ENCODE measurements at regions not wholly inside any gene's neighbourhood (a gene's known extent, or its start where the extent isn't known, plus 50 kb on each side); places are given as distances from the start of the nearest gene placed in this dataset.

DNA sequence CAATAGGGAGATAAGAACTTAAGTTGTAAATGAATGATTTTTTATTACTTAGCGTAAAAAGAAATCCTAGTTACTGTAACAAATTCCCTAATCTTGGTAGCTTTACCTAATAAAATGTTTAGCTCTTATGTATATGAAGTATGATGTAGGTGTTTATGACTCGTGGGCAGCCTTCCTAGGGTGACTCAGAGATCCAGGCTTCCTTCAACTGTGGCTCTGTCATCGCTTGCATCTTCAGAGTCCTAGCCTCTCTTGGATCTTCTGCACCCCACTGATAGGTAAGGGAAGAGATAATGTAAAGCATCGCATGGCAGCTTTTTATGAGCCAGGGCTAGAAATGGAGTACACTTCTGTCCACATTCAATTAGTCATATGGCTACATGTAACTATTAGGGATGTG lies 165.6 kb upstream of the GLRA2 start:
- no peak overlapping the region for H3K4me2 ChIP-seq (ENCODE audit: control insufficient read depth, insufficient read depth)
- no peaks in the 10 kb centered on the region for H3K79me2 ChIP-seq (ENCODE audit: control insufficient read depth, insufficient read depth, low read length)
- H3K4me3 ChIP-seq, result no peak overlapping the region
- no peak for TF ChIP-seq ATF7 (IDR thresholded peaks at IDR 0.05; ENCODE audit: low read depth)
- TF ChIP-seq IKZF2 (IDR thresholded peaks at IDR 0.05), result no peak
- TF ChIP-seq NFIC (IDR thresholded peaks at IDR 0.05; ENCODE audit: low read depth, low read length), result no peak
- TF ChIP-seq EED (IDR thresholded peaks at IDR 0.05; ENCODE audit: low read depth), result no peak
- TF ChIP-seq GABPA (IDR thresholded peaks at IDR 0.05; ENCODE audit: low read depth), result no peak
- TF ChIP-seq RBBP5 (conservative IDR thresholded peaks at IDR 0.05), result no peak
- TF ChIP-seq BRCA1 (IDR thresholded peaks at IDR 0.05; ENCODE audit: low read depth, low read length), result no peak
- TF ChIP-seq HDAC2 (IDR thresholded peaks at IDR 0.05), result no peak
- no peak for TF ChIP-seq MEF2B (IDR thresholded peaks at IDR 0.05; ENCODE audit: partially characterized antibody, poor library complexity, severe bottlenecking)
- TF ChIP-seq KLF5 (IDR thresholded peaks at IDR 0.05; ENCODE audit: partially characterized antibody), result no peak
- no peak for TF ChIP-seq EGR1 (IDR thresholded peaks at IDR 0.05; ENCODE audit: borderline replicate concordance in 1 of 2, low read depth in 2 of 2, low read length in 2 of 2)
- TF ChIP-seq MYB (IDR thresholded peaks at IDR 0.05; ENCODE audit: borderline replicate concordance, low read depth, low read length), result no peak
- ChIA-PET CTCF (no interaction called here), SMC1A (ENCODE audit: uncharacterized antibody, unreplicated experiment) (interaction anchor here (0.6 to 0.9 kb wide), 2 partner anchors 98 to 128 kb away, joined by 3 to 4 read pairs; no protein-coding TSS in a partner anchor), RAD21 (ENCODE audit: unreplicated experiment) (no interaction called here), POLR2A (no interaction called here)
- in situ Hi-C loops (cut with MboI) (no loop called here), intact Hi-C loops (cut with micrococcal nuclease; ENCODE audit: unreplicated experiment) (no loop called here)
- WGBS (ENCODE audit: insufficient coverage, insufficient replicate concordance, low lambda C conversion rate, missing lambda C conversion rate), result 36% methylated on average over 4 of the region's 4 CpGs
- ATAC-seq, result no peak
- no peak for FAIRE-seq
- H3K36me3 ChIP-seq (ENCODE audit: control insufficient read depth in 2 of 2, insufficient read depth in 2 of 2, low read length in 1 of 2), result no peaks in the 10 kb centered on the region
- no peak overlapping the region for H2AFZ ChIP-seq (ENCODE audit: control insufficient read depth, low read depth, low read length)
- no peak overlapping the region for H3K9ac ChIP-seq (ENCODE audit: control insufficient read depth, insufficient read depth, low read length)
- H3K4me1 ChIP-seq (ENCODE audit: control insufficient read depth, insufficient read depth, low read length), result no peaks in the 10 kb centered on the region
- BruUV-seq (replicated peaks), result no TSS peak
- H3K27me3 ChIP-seq (replicated peaks in 1 of 2; ENCODE audit: control insufficient read depth in 2 of 2, insufficient read depth in 2 of 2, low read length in 1 of 2), result no peaks in the 10 kb centered on the region
- H3K9me3 ChIP-seq (replicated peaks; ENCODE audit: control insufficient read depth, insufficient read depth, low read length), result no peaks in the 10 kb centered on the region
- no peak for DNase-seq (ENCODE audit: low read depth, low spot score)
- H4K20me1 ChIP-seq (ENCODE audit: control insufficient read depth, insufficient read depth), result no peaks in the 10 kb centered on the region
- no peak overlapping the region for H3K27ac ChIP-seq (ENCODE audit: control insufficient read depth, insufficient read depth)

Data from GM12878 (cell line).